ENCODE measurements at regions not wholly inside any gene's neighbourhood (a gene's known extent, or its start where the extent isn't known, plus 50 kb on each side); places are given as distances from the start of the nearest gene placed in this dataset.

DNA sequence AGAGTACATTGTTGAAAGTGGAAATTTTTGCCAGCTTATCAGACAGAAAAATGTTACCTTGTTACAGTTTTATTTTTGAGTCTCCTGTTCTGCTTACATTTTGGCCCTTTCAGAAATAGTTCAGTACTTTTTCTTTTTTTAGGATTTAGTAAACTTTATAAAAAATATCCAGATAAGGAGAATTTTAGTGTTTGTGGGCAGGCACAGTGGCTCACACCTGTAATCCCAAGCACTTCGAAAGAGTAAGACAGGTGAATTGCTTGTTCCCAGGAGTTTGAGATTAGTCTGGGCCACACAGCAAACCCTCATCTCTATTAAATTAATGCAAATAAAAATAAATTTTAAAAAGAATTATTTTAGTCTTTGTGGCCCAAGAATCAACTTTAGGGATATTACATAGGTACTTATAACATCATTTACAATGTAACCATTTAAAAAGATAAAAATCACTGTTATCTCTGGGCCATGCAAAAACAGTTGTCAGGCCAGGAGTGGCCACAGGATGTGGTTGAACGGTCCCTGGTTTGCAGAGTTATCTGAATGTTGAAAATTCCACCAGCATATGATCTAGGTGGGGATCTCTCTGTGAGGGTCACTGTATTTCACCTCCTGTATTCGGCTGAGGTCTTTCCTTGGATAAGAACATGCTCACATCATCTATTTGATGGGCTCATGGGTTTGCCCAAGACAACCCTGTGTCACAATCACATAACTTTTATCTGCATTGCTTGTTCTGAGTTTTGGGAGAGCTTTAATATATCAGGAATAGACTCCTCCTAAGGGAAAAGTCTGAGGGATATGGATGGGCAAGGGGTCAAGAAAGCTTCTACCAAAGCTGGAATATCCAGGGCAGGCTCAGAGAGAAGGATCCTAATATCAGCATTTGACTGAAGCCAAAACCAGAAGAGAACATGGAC, 91.5 kb downstream of the GGTLC2 start:
- Histone ChIP-seq H3K27me3 (peaks cover 23% of the 10 kb centered on the region), H3K36me3 (no peaks in the 10 kb centered on the region), H3K4me3 (no peak overlapping the region), H3K9me3 (no peaks in the 10 kb centered on the region)
- no peak for DNase-seq

DNA sequence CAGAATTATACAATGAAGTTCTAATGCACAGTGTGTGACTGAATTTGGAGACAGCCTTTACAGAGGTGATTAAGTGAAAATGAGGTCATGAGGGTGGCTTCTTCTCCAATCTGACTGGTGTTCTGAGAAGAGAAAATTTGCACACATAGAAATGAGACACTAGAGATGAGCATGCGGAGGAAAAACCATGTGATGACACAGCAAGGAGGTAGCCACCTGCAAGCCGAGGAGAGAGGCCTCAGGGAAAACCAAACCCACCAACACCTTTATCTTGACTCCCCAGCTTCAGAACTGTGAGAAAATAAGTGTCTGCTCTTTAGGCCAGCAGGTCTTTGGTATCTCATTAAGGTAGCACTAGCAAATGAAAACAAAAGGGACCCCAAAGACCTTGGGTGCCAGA, 93.2 kb downstream of the GGTLC2 start:
- Histone ChIP-seq H3K4me3 (no peak overlapping the region), H3K36me3 (no peaks in the 10 kb centered on the region), H3K9me3 (no peaks in the 10 kb centered on the region), H3K27me3 (peaks cover 37% of the 10 kb centered on the region)
- DNase-seq: no peak

DNA sequence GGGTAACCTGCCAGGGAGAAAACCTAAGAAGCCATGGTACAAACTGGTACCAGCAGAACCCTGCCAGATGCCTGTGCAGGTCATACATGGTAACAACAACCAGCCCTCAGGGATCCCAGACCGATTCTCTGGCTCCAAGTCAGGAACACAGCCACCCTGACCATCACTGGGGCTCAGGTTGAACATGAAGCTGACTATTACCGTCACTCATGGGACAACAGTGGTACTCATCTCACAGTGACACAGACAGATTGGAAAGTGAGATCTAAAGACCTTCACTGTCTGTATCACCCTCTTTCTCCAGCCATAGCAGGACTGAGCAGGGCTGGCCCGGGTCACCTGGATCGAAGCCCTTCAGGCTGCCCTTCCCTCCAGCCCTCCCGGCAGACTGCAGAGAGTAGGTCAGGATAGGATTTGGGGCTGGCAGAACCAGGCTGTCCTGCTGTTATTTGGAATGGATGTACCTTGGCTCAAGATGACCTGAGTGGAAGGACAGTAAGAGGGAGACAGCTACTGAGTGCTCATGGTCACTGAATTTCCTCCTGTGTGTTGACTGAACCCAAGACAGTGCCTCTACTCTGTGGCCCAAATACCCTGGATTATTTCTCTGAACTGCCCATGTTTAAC, 94.7 kb downstream of the GGTLC2 start:
- DNase-seq: no peak
- H3K36me3 ChIP-seq: no peaks in the 10 kb centered on the region
- no peak overlapping the region for H3K4me3 ChIP-seq
- peaks cover 41% of the 10 kb centered on the region for H3K27me3 ChIP-seq
- H3K9me3 ChIP-seq: no peaks in the 10 kb centered on the region

DNA sequence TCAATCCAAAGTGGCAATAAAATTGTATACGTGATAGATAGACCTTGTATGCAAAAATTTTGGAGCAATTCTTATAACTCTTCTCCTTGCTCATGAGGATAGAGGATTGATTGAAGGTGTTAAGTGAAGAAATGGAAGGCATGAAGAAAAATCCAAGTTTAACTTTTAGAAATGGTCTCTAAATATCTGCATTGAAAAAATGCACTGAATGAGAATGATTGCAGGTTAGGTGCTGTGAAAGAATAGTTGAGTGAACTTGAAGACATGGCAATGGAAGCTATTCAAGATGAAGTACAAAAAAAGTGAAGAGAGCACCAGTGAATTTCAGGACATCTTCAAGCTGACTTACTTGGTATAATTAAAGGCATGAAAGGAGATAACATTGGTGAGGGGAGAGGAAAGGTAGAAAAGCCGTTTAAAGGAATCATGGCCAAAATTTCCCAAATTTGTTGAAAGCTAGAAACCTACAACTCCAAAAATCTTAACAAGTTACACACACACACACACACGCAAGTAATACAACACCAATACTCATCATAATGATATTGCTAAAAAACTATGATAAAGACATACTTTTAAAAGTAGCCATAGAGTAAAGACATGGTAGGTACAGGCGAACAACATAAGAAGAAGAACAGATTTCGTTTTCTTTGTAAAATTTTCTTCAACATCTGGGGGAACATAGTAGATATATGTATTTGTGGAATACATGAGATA, 96.3 kb downstream of the GGTLC2 start:
- no peak for DNase-seq
- H3K27me3 ChIP-seq: peaks cover 41% of the 10 kb centered on the region

DNA sequence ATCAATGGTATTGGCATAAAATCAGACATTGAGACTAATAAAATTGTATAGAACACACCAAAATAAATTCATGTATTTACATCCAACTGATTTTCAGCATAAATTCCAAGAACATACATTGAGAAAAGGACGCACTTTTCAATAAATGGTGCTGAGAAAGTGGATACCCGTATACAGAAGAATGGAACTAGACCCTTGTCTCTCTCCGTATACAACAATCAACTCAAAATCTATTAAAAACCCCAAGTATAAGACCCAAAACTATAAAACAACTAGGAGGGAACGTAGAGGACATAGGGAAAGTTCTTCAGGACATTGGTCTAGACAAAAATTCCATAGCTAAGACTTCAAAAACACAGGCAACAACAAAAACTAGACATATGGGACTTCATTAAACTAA, 97.4 kb downstream of the GGTLC2 start:
- H3K9me3 ChIP-seq: no peaks in the 10 kb centered on the region
- H3K27me3 ChIP-seq: peaks cover 41% of the 10 kb centered on the region
- no peak overlapping the region for H3K4me3 ChIP-seq
- no peak for DNase-seq
- H3K36me3 ChIP-seq: no peaks in the 10 kb centered on the region

More for the DNA sequence above, 96.3 kb downstream of the GGTLC2 start:
- Histone ChIP-seq H3K36me3 (no peaks in the 10 kb centered on the region), H3K4me3 (no peak overlapping the region), H3K9me3 (no peaks in the 10 kb centered on the region)

DNA sequence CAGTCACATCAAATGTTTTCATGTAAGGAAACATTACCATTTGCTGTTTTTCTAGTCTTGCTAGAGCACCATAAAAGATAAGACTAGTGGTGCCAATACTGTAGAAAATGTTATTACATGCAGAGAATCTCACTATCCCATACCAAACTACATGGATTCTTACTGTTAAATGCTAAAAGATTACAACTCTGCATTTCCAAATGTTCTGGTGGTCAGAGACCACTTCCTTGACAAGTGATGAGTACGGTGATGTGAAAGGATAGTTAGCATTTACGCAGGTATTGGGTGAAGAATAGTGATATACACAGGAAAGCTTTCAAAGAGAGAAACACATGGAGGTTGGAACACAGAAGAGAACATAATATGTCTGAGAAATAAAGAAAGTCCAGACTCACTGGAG, 98.2 kb downstream of the GGTLC2 start:
- H3K9me3 ChIP-seq: no peaks in the 10 kb centered on the region
- H3K4me3 ChIP-seq: no peak overlapping the region
- H3K36me3 ChIP-seq: no peaks in the 10 kb centered on the region
- peaks cover 37% of the 10 kb centered on the region for H3K27me3 ChIP-seq
- no peak for DNase-seq

DNA sequence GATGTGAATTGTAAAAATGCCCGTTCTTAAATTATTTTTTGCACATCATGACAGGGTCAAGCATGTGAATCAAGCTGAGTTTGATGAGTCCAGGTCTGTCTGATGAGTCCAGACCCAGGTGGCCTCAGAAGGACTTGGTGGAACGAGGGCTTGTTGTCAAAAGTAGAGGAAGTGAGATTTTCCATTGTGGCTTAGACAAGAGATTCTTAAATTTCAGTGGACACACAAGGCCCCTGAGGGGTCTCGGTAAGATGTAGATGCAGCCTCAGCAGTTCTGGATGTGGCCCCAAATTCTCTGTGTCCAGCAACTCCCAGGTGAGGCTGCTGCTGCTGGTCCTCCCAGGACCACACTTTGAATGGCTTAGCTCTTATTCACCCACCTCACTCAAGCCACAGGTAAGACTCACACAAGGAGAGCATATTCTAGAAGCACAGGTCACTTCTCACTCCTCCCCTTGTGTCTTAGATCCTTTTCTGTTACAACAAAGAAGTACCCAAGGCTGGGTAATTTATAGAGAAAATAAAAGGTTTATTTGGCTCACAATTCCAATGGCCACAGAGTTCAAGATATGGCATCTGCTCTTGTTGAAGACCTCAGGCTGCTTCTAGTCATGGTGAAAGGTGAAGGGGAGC, 98.8 kb downstream of the GGTLC2 start:
- no peak for DNase-seq
- Histone ChIP-seq H3K4me3 (no peak overlapping the region), H3K9me3 (no peaks in the 10 kb centered on the region), H3K36me3 (no peaks in the 10 kb centered on the region), H3K27me3 (peaks cover 37% of the 10 kb centered on the region)

DNA sequence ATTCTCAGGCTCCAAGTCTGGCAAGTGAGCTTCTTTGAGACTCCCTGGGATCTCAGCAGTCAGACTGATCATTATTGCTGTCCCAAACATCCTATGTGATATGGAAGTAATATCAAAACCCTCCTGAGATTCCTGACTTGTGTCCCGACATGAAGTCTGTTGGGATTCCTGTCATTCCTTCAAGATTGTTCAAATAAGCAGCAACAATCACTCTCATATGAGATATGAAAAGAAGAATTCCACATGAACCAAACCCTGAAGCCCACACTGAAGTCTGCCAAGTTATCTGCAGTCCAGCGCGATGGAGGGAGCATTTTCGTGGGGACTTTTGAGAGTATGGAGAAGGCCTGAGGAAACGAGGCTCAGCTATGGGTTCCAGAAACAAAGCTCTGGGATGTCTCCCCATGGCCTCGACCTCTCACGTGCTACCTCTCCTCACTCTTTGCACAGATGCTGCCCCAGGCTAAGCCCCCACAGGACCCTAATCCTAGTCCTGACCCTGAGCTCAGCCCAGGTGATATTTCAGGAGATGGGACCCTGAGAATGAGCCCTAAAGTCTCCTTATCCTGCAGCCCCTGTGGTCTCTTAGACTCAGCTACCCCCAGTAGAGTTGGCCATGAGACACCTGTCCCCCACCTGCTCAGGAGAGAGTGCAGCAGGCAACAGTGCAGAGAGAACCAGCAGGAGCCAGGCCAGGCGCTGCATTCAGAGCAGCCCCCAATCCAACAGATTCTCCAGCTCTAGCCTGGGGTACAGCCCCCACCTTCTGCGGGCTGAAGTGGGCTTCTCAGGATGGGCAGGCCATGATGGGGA, 100.2 kb downstream of the GGTLC2 start:
- no peaks in the 10 kb centered on the region for H3K9me3 ChIP-seq
- no peaks in the 10 kb centered on the region for H3K36me3 ChIP-seq
- peaks cover 30% of the 10 kb centered on the region for H3K27me3 ChIP-seq
- no peak overlapping the region for H3K4me3 ChIP-seq
- no peak for DNase-seq

DNA sequence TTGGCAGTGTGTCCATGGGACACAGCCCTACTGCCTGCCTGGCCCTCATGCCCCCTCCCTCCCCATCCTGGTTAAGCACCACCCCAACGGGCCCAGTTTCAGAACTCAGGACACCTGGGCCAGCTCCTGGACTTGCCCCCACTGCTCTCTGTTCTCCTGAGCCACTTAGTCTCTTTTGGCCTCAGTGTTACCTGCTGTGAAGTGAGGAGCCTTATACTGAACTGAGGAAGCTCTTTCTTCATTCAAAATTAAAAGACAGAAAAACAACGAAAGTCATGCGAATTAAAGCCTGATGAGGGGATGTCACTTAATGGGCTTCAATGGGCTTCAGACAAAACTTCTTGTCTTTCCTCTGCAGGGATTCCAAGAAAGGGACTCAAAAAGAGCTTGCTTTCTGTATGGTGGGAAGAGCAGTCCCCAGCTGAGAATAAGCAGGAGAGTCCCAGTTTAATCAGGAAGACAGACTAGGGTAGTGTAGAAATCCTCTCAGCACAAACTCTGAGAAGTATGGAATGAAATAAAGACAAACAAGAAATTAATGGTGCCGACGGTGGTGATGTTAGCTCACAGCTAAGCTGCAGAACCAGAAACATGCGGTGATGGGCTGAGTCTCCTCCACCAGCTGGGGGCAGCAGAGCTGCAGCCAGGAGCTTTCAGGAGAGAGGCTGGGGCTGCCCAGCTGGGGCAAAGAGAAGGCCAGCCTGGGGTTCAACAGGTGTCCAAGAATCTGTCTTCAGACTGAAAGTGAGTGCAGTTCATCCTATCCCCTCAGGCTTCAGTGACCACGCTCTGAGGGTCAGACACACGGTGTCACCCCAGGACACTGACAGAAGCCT, 101.0 kb downstream of the GGTLC2 start:
- Histone ChIP-seq H3K9me3 (no peaks in the 10 kb centered on the region), H3K36me3 (no peaks in the 10 kb centered on the region), H3K4me3 (no peak overlapping the region), H3K27me3 (peaks cover 23% of the 10 kb centered on the region)
- peak; percentile 20 for DNase-seq

DNA sequence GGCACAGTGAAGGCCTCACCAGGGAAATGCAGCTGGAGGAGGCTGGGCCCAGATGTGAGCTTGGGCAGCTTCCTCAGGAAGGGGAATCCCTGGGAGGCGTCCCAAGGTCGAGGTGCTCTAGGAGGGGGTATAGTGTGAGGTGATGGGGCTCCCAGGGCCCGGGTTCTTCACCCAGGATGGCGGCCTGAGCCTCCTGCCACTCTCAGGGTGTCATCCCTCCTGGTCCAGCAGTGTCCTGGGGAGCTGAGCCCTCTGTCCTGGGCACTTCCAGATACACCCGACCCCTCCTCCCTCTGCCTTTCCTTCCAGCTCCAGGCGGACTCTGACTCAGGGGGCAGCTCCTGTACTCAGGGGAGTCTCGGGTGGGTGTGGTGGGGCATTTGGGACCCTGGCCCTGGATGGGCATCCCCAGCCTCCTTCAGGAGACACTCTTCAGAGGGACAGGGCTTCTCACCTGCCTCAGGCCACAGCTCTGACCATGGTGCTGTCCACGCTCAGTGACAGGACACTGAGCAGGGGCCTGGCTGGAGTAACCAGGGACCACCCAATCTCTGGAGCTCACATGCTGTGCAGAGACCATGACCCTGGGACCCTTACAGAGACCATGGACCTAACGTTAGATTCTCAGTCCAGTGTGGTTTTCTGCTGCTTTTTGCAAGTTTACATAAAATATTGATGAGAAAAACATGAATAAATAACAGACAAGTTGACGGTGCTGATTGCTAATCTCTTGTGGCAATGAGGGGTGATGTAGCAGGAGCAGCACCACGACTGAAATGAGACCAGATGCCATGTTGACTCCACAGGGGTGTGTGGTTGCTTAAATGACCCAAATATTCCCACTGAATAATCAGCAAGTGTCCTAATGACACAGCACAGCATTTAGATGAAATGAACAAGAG, 101.9 kb downstream of the GGTLC2 start:
- Histone ChIP-seq H3K36me3 (no peaks in the 10 kb centered on the region), H3K9me3 (no peaks in the 10 kb centered on the region), H3K4me3 (no peak overlapping the region), H3K27me3 (peaks cover 15% of the 10 kb centered on the region)
- DNase-seq: no peak

DNA sequence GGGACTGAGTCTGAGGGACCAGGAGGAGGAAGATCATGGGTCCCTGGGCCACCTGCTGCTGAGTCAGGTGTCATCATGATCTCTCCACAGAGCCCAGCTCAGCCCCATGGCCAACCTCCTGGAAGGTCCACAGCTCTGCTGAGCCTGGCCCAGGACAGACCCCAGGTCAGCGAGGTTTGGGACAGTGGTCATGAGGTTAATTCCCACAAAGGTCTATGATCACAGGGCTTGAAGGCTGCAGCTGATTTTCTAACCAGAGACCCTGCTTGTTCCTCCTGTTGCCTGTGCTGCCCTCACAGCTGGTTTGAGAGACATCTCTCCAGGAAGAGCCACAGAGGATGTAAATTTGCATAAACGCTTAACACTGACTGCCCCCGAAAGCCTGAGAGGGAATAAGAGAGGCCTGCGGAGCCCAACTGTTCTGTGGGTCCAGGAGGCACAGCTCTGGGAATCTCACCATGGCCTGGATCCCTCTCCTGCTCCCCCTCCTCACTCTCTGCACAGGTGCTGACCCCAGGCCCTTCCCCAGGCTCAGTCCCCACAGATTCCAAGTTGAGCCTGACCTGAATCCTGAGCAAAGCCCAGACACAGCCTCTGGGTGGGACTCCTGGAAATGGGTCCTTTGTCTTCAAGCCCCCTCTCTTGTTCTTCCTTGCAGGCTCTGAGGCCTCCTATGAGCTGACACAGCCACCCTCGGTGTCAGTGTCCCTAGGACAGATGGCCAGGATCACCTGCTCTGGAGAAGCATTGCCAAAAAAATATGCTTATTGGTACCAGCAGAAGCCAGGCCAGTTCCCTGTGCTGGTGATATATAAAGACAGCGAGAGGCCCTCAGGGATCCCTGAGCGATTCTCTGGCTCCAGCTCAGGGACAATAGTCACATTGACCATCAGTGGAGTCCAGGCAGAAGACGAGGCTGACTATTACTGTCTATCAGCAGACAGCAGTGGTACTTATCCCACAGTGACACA, 102.8 kb downstream of the GGTLC2 start:
- H3K9me3 ChIP-seq: no peaks in the 10 kb centered on the region
- no peaks in the 10 kb centered on the region for H3K36me3 ChIP-seq
- no peak for DNase-seq
- H3K4me3 ChIP-seq: no peak overlapping the region
- H3K27me3 ChIP-seq: peaks cover 7% of the 10 kb centered on the region

DNA sequence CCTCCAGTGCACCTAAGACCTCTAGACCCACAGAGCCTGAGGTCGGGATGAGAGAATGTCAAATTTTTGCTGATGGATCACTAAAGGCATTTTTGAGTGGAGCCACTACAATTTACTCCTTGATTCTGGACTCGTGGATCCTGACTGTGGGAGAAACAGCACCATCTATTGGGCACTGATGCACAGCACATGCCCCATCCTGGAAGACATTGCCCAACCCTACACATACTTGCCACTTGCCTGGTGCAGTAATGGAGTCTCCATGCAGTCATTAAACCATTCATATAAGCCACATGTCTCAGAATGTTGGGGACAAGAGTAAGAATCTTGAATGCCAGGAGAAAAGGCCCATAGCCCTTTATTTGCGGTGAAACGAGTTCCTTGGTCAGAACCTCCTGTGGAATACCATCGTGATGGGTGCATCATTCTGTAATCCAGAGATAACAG, 103.9 kb downstream of the GGTLC2 start:
- no peaks in the 10 kb centered on the region for H3K36me3 ChIP-seq
- peak; percentile 14 for DNase-seq
- H3K9me3 ChIP-seq: no peaks in the 10 kb centered on the region
- no peak overlapping the region for H3K4me3 ChIP-seq
- no peaks in the 10 kb centered on the region for H3K27me3 ChIP-seq

DNA sequence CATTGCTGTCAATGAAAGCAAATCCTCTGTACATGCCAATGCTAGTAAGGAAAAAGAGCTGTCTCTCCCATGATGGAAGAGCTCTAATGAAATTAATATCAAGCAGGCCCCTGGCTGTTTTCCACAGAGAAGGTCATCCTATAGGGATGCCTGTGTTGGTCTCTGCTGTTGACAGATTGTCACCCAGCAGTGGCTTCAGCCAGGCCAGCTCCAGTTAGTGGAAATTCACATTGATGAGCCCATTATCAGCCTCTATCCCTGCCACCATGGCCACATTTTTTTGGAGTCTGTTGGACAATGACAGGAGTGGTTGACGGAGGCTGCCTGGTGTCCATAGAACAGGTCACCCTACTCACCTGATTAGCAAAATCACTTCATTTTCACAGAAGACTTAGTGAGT, 104.3 kb downstream of the GGTLC2 start:
- Histone ChIP-seq H3K36me3 (no peaks in the 10 kb centered on the region), H3K27me3 (no peaks in the 10 kb centered on the region), H3K9me3 (no peaks in the 10 kb centered on the region), H3K4me3 (no peak overlapping the region)
- DNase-seq: no peak

Data from MG63 (cell line).